ENCODE measurements at regions not wholly inside any gene's neighbourhood (a gene's known extent, or its start where the extent isn't known, plus 50 kb on each side); places are given as distances from the start of the nearest gene placed in this dataset.

DNA sequence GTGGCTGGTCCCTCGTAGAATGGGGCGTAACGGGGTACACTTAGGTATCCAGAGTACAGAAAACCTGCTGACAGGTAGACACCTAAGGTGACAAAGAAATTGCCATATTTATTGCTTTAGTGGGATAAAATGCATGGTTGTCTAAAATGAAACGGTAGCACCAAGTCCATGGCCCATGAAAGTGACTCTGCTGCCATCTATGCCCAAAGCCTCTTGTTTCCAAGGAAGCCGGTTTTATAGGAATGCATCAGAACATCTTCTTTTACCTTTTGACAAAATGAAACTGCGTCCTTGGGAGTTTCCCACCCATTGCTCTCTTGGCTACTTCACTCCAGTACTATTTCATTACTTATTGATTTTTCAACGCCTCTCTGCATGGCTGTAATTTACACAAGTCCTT, 151.3 kb upstream of the ZFHX3 start:
- TF ChIP-seq, protein P1, sequence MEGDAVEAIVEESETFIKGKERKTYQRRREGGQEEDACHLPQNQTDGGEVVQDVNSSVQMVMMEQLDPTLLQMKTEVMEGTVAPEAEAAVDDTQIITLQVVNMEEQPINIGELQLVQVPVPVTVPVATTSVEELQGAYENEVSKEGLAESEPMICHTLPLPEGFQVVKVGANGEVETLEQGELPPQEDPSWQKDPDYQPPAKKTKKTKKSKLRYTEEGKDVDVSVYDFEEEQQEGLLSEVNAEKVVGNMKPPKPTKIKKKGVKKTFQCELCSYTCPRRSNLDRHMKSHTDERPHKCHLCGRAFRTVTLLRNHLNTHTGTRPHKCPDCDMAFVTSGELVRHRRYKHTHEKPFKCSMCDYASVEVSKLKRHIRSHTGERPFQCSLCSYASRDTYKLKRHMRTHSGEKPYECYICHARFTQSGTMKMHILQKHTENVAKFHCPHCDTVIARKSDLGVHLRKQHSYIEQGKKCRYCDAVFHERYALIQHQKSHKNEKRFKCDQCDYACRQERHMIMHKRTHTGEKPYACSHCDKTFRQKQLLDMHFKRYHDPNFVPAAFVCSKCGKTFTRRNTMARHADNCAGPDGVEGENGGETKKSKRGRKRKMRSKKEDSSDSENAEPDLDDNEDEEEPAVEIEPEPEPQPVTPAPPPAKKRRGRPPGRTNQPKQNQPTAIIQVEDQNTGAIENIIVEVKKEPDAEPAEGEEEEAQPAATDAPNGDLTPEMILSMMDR (conservative IDR thresholded peaks at IDR 0.05), result peak; percentile 23
- TF ChIP-seq ZFX (IDR thresholded peaks at IDR 0.05), result no peak

Data from C4-2B (cell line).